CD4-positive, alpha-beta T cell treated with Interleukin-1 beta for 1 hour (primary cell): ENCODE measurements at regions not wholly inside any gene's neighbourhood (a gene's known extent, or its start where the extent isn't known, plus 50 kb on each side); places are given as distances from the start of the nearest gene placed in this dataset.
"Not testable (repeated sequence)": the region's sequence is repeated elsewhere in the genome, so short reads cannot be mapped to it uniquely, and the experiment has no call there.

Experiments
- DNase-seq, 2 donors: peaks; one replicate each; pipeline ENCODE4 v3.0.0-alpha.2; 2020 to 2022

DNA sequence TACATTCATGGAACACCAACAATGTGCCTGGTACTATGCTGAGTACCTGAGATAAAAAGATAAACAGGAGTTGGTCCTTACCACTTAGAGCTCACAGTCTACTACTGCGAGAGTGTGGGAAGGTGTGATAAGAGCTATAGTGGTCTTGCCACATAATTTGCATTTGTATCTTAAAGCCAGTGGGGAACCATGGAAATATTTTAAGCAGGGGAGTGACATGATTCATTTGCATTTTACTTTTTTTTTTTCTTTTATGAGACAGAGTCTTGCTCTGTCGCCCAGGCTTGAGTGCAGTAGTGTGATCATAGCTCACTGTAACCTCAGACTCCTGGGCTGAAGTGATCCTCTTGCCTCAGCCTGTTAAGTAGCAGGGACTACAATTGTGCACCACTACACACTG lies 53.6 kb downstream of the SRGAP2 start:
- DNase-seq: not testable (repeated sequence)

DNA sequence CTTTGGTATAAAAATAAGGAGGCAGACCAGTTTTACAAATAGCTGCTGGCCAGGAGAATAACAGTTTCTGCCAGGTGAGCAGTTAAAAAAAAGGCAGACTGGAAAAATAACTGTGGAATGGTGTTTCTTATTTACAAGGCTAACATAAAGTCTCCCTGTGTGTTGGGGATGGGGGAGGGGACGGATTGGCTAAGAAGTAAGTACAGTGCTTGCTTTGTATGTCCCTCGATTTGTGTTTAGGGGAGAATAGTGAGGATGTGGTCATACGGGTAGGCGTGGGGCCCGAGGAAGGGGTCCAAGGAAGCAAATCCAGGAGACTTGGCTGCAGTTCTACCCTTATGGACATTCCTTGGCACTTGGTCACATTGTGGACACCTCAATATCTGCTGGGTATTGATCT lies 58.1 kb downstream of the SRGAP2 start:
- not testable (repeated sequence) for DNase-seq

DNA sequence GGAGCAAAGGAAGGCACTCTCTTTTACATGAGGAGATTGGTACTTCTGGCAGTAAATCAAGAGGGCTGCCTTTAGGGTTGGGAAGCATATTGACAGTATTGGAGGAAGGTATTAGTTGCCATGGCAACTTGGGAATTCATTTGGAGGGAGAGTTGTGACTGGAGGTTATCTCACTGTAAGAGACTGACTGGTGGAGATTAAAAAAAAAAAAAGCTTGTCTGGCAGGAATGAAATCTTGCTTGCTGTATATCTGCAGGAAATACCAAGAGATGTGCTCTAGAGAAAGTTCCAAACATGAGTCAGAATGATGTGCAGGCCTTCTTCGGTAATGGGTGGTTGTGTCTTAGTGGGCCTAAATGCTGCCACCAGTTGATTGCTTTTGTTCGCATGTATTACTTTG lies 59.1 kb downstream of the SRGAP2 start:
- DNase-seq: not testable (repeated sequence)

DNA sequence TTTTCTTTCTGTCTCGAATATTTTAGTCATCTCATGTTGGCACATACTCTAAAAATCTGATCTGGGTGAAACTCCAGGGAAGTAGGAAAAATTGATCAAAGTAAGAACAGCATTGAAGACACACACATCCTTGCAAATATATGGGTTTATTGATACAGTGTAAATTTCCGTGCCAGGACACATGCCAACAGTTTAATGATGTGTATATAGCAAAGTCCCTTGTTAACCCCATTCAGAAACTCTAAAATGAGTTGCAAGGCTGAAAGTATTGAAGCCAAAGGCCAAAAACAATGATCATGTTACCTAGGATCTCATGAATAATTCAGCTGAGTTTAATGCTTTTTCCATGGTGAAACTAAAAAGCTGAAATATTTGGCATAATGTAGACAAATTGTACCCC lies 61.6 kb downstream of the SRGAP2 start:
- not testable (repeated sequence) for DNase-seq

DNA sequence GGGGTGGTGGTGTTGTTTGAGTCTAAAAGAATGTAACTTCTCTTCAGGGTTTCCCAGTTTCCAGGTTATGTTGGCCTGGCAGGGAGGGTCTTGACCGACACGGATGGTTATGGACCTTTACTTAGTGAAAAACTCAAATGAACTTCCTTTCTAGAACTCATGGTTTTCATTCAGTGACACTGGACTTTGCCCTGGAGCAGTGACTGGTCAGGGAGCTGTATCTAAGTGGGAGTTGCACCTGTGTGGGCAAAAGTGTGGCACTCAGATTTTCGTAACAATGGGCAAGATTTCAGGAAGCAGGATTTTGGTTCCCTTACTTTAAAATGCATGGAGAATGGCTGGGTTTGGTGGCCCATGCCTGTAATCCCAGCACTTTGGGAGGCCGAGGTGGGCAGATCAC lies 67.8 kb downstream of the SRGAP2 start:
- DNase-seq: not testable (repeated sequence)

DNA sequence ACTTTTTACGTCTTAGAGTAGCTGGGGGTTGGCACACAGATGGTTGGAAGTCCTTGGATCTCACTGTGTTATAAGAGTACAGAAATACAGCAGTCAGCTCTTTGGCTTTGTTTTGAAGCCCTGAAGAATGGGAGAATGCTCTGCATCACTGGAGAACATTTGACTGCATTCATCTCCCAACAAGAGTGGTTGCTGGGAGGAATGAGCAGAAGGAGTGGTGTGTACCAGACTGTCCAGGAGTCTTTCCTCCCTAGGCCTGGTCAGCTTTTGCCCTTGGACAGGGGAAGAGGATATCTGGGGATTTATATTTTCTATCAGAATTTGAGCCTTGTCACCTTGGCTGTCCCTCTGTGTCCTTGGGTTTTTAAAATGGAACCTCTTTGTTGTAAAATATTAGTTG lies 69.8 kb downstream of the SRGAP2 start:
- DNase-seq: not testable (repeated sequence)

DNA sequence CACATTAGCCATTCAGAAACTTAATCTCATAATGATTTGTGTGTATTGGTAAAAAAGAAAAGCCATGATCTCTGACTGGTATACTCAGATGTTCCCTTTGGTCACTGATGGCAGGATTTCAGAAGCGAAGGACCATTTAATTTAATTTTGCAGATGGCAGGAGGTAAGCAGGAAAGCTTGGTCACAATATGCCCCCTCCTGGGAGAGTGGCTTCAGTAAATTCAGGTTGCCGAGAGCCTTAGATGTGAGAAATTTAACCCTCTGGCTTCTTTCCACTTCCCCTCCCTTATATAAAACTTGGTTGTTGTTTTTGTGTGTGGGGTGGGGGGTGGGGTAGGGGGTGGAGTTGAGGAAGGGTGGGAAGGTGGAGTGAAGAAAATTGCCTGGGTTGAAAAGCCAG lies 72.8 kb downstream of the SRGAP2 start:
- DNase-seq: not testable (repeated sequence)

DNA sequence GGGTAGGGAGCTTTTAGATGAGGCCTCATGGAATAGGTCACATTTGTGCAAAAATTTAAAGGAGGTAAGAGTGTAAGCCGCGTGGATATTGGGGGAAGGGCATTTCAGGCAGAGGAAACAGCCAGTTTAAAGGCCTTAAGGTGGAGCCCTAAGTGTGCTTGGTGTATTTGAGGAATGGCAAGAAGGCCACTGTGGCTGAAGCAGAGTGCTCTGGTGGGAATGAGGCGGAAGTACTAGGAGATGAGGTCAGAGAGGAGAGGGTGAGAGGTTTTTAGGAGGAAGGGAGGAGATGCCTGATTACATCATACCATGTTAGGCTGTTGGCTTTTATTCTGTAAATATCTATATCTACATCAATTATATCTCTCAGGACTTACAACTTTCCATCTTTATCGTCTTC lies 75.3 kb downstream of the SRGAP2 start:
- peak in 1 of 2 donors; percentile 20 for DNase-seq

DNA sequence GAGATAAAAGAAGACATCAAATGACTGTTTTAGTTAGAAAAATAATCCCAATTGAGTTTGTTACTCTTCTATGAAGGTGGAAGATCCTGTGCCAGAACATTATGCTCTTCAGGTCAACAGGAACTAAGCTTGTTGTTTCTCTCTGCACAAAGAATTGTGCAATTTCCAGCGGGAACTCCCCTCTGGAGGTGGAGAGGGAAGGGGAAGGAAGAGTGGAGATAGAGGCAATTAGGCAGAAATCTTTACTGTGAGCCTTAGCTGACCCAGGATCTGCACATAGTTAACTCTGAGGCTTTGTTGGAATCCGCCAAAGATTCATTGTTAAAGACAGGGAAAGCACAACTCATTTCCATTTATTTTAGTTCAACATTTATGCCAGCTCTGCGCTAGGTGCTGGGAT lies 77.3 kb downstream of the SRGAP2 start:
- DNase-seq: not testable (repeated sequence)

DNA sequence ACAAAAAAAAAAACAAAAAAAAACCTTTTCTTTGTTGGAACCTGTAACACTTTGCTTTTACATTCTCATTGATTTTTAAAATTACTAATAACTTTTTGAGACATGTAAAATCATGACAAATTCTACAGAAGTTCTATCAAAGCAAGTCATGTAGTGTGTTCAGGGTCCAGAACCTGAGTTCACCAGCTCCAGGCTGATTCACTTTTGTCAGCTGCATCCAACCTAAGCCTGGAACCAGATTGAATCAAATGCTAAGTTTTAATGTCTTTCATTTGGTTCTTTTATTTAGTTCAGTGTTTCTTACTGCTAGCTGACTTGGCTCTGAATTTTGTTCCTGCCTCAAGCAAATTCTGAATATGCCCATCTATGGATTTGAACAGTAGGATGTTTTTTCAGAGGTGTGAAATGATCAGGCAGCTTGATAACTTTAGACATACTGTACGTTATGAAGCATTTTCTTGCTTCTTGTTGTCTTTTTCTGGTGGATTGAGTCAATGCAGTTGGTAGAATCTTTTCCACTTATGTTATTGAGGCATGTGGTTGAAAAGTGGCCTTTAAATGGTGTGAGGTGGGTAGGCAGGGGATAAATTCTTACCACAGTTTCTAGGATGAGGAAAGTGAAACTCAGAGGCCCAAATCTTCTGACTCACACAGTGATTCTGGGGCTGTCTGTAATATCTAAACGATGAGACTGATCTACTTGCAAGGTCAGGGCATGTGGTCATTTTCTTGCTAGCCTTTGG lies 78.7 kb downstream of the SRGAP2 start:
- not testable (repeated sequence) for DNase-seq

DNA sequence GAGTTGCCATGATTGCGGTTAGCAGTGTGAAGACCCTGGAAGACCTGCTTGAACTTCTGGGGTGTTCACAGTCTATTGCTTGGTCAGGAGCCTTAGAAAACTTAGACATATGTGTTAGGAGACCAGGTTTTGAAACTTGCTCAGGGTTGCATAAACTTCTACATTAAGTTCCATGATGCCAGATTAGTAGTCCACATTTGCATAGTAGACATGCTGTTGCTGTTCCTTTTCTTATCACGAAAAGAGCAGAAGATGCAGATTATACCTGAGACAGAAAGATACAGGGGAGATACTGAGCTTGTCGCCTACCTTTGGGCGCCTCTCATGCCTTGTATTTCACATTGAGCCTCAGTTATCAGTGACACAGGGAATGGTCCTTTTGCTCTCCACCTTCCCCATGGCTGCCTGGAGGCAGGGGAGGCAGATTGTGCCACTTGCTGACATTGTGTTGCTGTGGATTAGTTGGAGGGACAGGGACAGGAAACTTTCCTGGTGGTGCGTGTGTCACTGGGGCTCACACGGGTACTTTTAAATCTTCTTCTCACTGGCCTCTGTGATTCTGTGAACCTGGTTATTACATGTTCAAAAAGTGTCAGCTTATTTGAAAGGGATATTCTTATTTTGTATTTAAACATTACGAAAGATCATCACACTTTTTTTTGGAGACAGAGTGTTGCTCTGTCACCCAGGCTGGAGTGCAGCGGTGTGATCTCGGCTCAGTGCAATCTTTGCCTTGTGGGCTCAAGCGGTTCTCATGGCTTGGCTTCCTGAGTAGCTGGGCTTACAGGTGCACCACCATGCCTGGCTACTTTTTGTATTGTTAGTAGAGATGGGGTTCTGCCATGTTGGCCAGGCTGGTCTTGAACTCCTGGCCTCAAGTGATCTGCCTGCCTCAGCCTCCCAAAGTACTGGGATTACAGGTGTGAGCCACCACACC lies 82.0 kb downstream of the SRGAP2 start:
- DNase-seq: not testable (repeated sequence)

DNA sequence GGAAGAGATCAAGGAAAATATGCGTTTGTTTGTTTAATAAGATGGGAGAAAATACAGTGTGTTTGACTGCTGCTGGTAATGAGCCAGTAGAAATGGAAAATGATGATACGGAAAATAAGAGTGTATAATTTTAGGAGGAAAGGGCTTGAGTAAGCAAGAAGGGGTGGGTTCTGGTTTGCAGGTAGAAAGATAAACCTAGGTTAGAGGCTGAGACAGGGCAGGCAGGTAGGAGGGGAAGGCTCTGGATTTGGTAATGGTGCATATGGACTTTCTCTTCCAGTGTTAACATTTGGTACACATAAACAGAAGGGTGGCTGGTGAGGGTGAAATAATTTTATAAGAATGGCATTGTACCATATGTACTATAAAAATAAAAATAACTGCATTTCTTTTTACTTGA lies 84.4 kb downstream of the SRGAP2 start:
- DNase-seq: not testable (repeated sequence)

DNA sequence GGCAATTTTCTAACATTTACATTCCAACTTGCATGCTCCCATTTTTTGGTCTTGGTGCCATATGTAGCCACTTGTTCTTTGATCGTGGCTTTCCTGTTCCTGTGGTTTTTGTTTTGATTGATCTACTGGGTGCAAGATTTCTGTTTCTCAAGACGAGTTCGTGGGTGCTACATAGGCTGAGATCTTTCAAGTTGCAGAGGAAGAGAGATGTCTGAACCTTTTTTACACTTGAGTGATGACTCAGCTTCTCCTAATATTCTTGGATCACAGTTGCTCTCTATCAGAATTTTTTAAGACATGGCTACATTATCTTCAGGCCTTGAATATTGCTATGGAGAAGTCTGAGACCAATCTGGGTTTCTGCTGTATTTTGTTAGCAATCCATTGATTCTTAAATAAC lies 85.1 kb downstream of the SRGAP2 start:
- not testable (repeated sequence) for DNase-seq

DNA sequence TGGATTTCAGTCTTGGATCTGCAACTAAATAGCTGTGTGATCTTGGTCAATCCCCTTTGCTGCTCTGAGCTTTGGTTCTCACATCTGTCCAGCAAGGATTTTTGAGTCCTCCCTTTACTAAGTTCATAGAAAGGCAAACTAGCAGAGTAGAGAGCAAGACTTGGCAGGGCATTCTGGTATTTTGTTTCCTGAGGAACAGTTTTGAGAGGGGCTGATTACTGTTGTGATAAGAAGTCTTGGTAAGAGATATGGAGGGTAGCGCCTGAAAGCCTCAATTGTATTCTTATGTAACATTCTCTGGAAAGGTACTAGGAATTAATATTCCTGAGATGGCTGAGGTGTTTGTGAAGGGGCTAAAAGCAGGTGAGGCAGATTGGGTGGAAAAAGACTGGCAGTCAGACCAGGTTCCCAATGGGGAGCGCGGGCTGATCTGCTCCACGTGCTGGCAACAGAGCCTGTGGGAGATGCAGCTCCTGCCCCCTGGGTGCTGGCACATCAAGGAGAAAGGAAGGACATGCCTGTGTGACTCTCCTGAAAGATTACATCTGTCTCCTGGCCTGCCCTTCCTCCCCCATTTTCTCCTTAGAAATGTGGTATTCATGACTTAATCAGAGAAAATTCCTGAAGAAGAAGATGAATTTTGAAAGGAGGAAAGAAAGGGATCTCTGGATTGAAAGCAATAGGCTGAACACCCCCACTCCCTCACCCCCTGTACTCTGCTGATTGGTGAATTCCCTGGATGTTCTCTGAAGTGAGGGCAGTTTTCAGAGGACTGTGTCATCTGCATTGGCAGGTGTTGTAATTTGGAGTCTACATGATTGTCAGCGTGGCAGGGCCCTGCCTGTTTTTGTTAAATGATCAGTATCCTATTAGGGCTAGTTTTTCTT lies 94.0 kb downstream of the SRGAP2 start:
- not testable (repeated sequence) for DNase-seq

DNA sequence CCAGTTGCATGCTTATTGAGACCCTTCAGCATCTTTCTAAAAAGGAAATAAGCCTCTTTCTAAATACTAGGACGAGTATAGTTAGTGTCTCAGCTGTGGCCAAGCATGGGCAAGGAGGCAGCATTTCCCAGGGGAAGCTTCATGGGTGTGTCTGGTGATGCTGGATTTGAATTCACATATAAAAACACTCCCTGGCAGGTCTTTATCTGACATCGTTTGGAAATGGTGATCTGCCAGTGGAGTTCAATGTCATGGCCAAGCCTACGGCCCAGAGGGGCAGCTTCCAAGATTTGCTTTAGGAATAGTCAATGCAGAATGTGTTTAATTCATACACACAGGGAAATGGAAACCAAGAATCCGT lies 94.7 kb downstream of the SRGAP2 start:
- not testable (repeated sequence) for DNase-seq

DNA sequence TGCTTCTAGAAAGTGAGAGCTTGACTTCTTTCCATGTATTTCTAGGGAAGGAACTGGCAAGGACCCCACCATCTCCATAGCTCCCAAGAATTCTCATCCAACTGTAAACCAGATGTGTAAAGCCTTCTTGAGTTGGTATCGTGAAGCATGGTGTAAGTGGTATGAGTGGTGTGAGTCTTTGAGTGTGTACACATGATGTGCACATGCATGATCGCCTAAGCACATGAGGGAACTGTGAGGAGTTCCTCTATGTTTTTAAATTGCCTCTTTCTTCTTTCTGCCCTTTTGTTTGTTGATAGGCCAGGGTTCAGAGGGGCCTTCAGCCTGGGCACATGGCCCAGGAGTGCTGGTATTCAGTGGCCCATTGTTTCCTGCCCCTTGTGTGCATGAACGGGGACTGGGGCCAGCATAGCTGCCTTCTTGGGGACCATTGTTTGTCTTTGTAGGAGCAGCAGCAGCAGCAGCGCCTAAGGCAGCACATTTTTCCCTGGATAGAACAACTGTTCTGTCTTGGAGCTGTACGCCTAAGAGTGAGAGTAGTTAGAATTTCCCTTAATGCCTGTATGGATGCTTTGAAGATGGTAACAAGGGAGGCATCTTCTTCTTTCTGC lies 95.9 kb downstream of the SRGAP2 start:
- not testable (repeated sequence) for DNase-seq

DNA sequence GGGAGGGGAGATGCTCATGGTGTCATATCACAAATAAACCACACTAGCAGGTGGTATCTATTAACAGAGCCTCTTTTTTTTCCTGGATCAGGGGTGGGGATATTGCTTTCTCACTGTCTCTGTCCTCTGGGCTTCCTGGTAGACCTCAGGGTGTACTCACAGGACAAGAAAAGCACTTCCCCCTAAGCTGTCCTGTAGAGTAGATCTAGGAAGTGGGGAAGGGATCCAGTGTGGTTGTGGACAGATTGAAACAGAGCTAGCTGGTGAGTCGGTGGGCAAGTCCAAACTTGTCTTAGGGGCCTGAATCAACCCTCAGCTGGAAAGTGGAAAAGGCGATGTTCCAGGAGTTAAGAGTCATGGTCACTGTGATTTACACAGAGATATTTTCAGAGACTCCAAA lies 96.6 kb downstream of the SRGAP2 start:
- DNase-seq: not testable (repeated sequence)

DNA sequence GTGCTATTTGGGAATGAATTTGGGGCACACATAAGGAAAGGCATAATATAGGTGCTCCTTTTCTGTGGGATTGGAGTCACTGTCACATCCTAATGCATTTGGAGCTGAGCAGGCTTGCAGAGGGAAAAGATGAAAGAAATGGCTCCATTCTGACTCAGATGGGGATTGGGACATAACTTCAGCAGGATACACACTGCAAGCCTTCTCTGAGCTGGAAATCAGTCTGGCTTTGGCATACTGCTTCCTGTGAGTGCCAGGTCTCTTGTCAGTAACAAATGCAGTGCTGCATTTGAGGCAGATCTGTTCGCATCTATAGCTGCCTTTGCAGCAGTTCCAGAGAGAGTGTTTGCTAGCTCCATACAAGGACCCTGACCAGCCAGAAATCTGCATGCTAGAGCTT lies 98.7 kb downstream of the SRGAP2 start:
- not testable (repeated sequence) for DNase-seq

DNA sequence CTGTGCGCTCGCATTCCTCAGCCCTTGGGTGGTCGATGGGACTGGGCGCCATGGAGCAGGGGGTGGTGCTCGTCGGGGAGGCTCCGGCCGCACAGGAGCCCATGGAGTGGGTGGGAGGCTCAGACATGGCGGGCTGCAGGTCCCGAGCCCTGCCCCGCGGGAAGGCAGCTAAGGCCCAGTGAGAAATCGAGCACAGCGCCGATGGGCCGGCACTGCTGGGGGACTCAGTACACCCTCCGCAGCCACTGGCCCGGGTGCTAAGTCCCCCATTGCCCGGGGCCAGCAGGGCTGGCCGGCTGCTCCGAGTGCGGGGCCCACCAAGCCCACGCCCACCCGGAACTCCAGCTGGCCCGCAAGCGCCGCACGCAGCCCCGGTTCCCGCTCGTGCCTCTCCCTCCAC lies 104.1 kb downstream of the SRGAP2 start:
- DNase-seq: not testable (repeated sequence)

DNA sequence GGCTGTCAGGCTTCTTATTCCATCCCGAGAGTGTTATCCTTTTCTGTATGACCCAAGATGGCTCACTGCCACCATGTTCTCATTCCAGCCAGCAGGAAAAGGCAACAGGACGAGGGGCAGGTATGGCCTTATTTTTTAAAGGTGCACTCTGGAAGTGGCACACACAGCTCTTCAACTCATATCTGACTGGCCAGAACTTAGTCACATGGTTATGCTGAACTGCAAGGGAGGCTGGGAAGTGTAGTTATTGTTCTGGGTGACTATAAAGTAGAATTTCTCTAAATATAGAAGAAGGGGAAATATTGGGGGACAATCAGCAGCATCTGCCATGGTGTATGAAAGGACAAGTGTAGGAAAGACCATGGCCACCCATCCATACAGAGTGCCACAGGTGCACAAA lies 107.6 kb downstream of the SRGAP2 start:
- DNase-seq: not testable (repeated sequence)

DNA sequence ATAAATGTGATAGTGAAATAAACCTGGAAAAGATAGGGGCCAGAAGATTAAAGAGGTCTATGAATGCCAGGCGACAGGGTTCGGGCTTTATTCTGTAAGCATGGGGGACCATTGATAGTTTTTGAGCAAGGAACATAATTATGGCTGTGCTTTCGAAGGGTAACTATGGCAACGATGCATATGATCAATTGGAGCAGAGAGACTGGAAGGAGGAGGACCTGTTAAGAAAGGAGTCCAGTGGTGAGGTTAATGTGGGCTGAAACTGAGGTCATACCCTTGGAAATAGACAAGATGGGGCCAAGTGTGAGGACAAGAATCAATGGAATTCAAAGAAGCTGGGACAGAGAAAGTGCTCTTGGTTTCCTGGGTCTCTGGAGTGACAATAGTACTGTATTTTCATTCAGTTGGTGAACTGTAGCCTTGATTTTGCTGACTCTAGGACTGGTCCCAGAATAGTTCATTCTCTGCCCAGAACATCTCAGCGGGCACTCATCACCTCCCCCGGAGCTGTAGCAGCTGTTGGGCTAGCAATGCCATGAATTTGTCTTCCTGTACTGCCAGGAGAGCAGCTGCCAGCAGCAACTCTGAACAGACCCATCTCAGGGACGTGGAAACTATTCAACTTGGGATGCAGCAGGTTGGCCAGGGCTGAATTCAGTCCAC lies 108.4 kb downstream of the SRGAP2 start:
- DNase-seq: not testable (repeated sequence)

DNA sequence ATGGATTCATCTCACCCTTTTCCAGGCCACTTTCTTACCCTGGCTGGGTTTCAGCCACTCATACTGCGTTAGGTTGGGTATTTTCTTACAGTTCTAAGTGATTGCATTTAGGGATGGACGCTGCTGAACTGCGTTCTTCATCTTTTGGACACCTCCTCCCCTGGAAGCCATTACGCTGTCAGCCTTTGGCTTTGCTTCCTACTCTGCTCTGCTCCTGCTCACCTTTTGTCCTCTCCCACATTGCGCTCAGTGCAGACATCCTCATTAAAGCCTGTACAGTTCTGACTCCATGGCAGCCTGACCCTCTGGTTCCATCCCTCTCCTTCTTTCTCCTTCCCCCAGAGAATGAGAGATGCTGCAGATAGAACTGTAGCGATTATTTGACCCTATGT lies 108.9 kb downstream of the SRGAP2 start:
- DNase-seq: not testable (repeated sequence)
